GM04504 (cell line): ENCODE measurements at regions not wholly inside any gene's neighbourhood (a gene's known extent, or its start where the extent isn't known, plus 50 kb on each side); places are given as distances from the start of the nearest gene placed in this dataset.

Experiments
- DNase-seq: peaks from one replicate; pipeline ENCODE4 v3.0.0-alpha.2; 2012; ENCODE audit warnings: low read depth

GRCh38 chr16:63613701-63614100, 1508.2 kb downstream of the CDH11 start:
- DNase-seq = no peak

- DNase-seq = no peak
Observed at GRCh38 chr16:63612462-63613227, 1509.2 kb downstream of the CDH11 start.

GRCh38 chr16:63606778-63607177, 1515.1 kb downstream of the CDH11 start:
- no peak for DNase-seq

GRCh38 chr16:63602206-63602927, 1519.5 kb downstream of the CDH11 start:
- DNase-seq = no peak

- DNase-seq = no peak
Observed at GRCh38 chr16:63596716-63597115, 1525.1 kb downstream of the CDH11 start.

- DNase-seq = no peak
Observed at GRCh38 chr16:63592852-63593251, 1529.0 kb downstream of the CDH11 start.

- no peak for DNase-seq
Observed at GRCh38 chr16:63581570-63581969, 1540.3 kb downstream of the CDH11 start.

- no peak for DNase-seq
Observed at GRCh38 chr16:63578791-63579190, 1542.6 kb upstream of the CDH8 start.

- no peak for DNase-seq
Observed at GRCh38 chr16:63577891-63578290, 1541.7 kb upstream of the CDH8 start.

- no peak for DNase-seq
Observed at GRCh38 chr16:63575041-63575440, 1538.8 kb upstream of the CDH8 start.

- no peak for DNase-seq
Observed at GRCh38 chr16:63568164-63568563, 1531.9 kb upstream of the CDH8 start.

- DNase-seq = no peak
Observed at GRCh38 chr16:63563819-63564505, 1527.7 kb upstream of the CDH8 start.

- DNase-seq = no peak
Observed at GRCh38 chr16:63553980-63554379, 1517.7 kb upstream of the CDH8 start.

GRCh38 chr16:63539276-63539675, 1503.0 kb upstream of the CDH8 start:
- DNase-seq = no peak

GRCh38 chr16:63530974-63531373, 1494.7 kb upstream of the CDH8 start:
- DNase-seq = no peak

GRCh38 chr16:63530208-63530607, 1494.0 kb upstream of the CDH8 start:
- DNase-seq = no peak

GRCh38 chr16:63527404-63527803, 1491.2 kb upstream of the CDH8 start:
- no peak for DNase-seq

- no peak for DNase-seq
Observed at GRCh38 chr16:63516394-63516793, 1480.2 kb upstream of the CDH8 start.

GRCh38 chr16:63512910-63513309, 1476.7 kb upstream of the CDH8 start:
- DNase-seq = no peak

- no peak for DNase-seq
Observed at GRCh38 chr16:63497408-63497807, 1461.2 kb upstream of the CDH8 start.

- no peak for DNase-seq
Observed at GRCh38 chr16:63496282-63496681, 1460.0 kb upstream of the CDH8 start.

- no peak for DNase-seq
Observed at GRCh38 chr16:63488955-63489354, 1452.7 kb upstream of the CDH8 start.

- DNase-seq = no peak
Observed at GRCh38 chr16:63481060-63481459, 1444.8 kb upstream of the CDH8 start.
